Loucy (cell line): ENCODE measurements at regions not wholly inside any gene's neighbourhood (a gene's known extent, or its start where the extent isn't known, plus 50 kb on each side); places are given as distances from the start of the nearest gene placed in this dataset.

ENCODE experiments used
- H2AFZ ChIP-seq: fragments of 200-600 bp; sonication (generic); 2 replicates; pipeline ENCODE4 v1.6.0; 2016; ENCODE audit warnings: antibody characterized with exemption, mild to moderate bottlenecking, low read length, moderate library complexity
- H3F3A ChIP-seq: fragments of 200-600 bp; 2 replicates; pipeline ENCODE4 v1.6.0; 2016; ENCODE audit warnings: antibody characterized with exemption, low read depth, mild to moderate bottlenecking
- H3K27me3 ChIP-seq: fragments of 200-600 bp; sonication (generic); 2 replicates; pipeline ENCODE4 v1.6.1; 2014; ENCODE audit warnings: low read length, mild to moderate bottlenecking; ENCODE audit not compliant: insufficient read depth, poor library complexity, severe bottlenecking
- H3K36me3 ChIP-seq: fragments of 200-600 bp; sonication (generic); 2 replicates; pipeline ENCODE4 v1.6.1; 2016; ENCODE audit warnings: low read length; ENCODE audit not compliant: insufficient read depth
- H3K4me1 ChIP-seq: fragments of 200-600 bp; sonication (generic); 2 replicates; pipeline ENCODE4 v1.5.1; 2014; ENCODE audit warnings: low read length, mild to moderate bottlenecking; ENCODE audit not compliant: insufficient read depth, poor library complexity, severe bottlenecking
- H3K4me2 ChIP-seq: fragments of 200-600 bp; sonication (generic); 2 replicates; pipeline ENCODE4 v1.6.0; 2014; ENCODE audit warnings: antibody characterized with exemption, low read length, low read depth, mild to moderate bottlenecking; ENCODE audit not compliant: poor library complexity, severe bottlenecking
- H3K4me3 ChIP-seq: fragments of 200-600 bp; sonication (generic); 2 replicates; pipeline ENCODE4 v1.5.1; 2014; ENCODE audit warnings: low read length, mild to moderate bottlenecking, mixed read lengths; ENCODE audit not compliant: poor library complexity, severe bottlenecking
- H3K79me2 ChIP-seq: fragments of 200-600 bp; sonication (generic); 2 replicates; pipeline ENCODE4 v1.6.1; 2014; ENCODE audit warnings: low read length; ENCODE audit not compliant: insufficient read depth
- H3K9ac ChIP-seq: fragments of 200-600 bp; sonication (generic); 2 replicates; pipeline ENCODE4 v1.6.0; 2014; ENCODE audit warnings: mild to moderate bottlenecking, low read depth, low read length, moderate library complexity; ENCODE audit not compliant: poor library complexity, severe bottlenecking
- H3K9me2 ChIP-seq: fragments of 200-600 bp; sonication (generic); replicated peaks from 2 replicates; pipeline ENCODE4 v1.6.1; 2016; ENCODE audit warnings: low read depth, low read length, mixed read lengths
- H3K9me3 ChIP-seq: fragments of 200-600 bp; sonication (generic); 2 replicates; pipeline ENCODE4 v1.6.1; 2014; ENCODE audit warnings: mild to moderate bottlenecking, antibody characterized with exemption, low read length, low read depth; ENCODE audit not compliant: insufficient read depth
- H4K20me1 ChIP-seq: fragments of 200-600 bp; sonication (generic); 2 replicates; pipeline ENCODE4 v1.6.0; 2014; ENCODE audit warnings: antibody characterized with exemption, low read length, mild to moderate bottlenecking; ENCODE audit not compliant: insufficient read depth, poor library complexity, severe bottlenecking
- EZH2phosphoT487 ChIP-seq: fragments of 200-600 bp; IDR thresholded peaks from 2 replicates; pipeline ENCODE4 v1.6.1; 2018; ENCODE audit warnings: antibody characterized with exemption, mild to moderate bottlenecking, moderate library complexity, borderline replicate concordance
- TF ChIP-seq, protein P1 (sequence below): fragments of 200-600 bp; sonication (generic); conservative IDR thresholded peaks from 2 replicates; pipeline ENCODE4 v1.5.1; 2014; ENCODE audit warnings: mild to moderate bottlenecking, antibody characterized with exemption, low read length

DNA sequence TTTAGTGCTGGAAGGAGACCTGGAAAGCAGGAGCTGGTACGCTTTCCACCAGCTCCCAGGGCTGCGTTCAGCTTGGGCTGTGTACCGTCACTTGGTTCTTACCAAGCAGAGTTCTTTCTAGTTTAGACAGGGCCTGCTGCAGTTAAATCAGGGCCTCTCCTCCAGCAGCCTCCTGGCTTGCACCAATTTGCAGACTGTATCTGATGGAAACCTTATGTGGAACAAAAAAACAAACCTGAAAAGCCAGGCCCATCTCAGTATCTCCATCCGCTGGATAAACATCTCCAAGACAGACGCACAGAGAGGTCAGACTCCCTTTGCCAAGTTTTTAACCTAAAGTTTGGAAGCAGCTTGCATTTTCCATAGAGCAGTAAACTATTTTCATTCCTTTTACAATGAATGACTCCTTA is 288.6 kb upstream of the SORL1-AS1 start:
- Histone ChIP-seq H2AFZ (no peak overlapping the region), H3K36me3 (no peaks in the 10 kb centered on the region)

DNA sequence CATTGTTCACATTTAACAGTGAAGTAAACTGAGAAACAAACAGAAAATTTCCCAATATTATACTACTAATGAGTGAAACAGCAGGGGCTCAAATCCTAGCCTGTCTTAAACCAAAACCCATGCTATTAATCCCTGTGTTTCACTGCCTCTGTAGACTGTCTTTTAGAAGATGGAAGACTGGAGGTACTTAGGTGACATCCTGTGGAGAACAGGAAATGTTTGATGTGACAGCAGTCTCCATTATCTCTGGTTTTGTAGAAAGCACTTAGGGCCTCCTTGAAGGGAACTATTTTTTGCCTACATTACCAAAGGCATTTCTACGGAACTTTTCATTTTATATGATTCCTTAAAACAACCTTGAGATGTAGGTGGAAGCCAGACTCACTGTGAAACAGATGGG is 288.1 kb upstream of the SORL1-AS1 start:
- Histone ChIP-seq H3K9ac (no peak overlapping the region), H3K36me3 (no peaks in the 10 kb centered on the region), H3K9me3 (0 out of 2 replicates have a peak, but pooled peaks cover 5% of the 10 kb centered on the region), H3K4me1 (no peaks in the 10 kb centered on the region), H2AFZ (no peak overlapping the region), H4K20me1 (no peaks in the 10 kb centered on the region), H3F3A (no peaks in the 10 kb centered on the region), H3K4me3 (no peak overlapping the region), H3K27me3 (no peaks in the 10 kb centered on the region), H3K4me2 (no peak overlapping the region), H3K79me2 (no peaks in the 10 kb centered on the region), H3K9me2 (no peaks in the 10 kb centered on the region)
- no peak for TF ChIP-seq EZH2phosphoT487
- TF ChIP-seq, protein P1, sequence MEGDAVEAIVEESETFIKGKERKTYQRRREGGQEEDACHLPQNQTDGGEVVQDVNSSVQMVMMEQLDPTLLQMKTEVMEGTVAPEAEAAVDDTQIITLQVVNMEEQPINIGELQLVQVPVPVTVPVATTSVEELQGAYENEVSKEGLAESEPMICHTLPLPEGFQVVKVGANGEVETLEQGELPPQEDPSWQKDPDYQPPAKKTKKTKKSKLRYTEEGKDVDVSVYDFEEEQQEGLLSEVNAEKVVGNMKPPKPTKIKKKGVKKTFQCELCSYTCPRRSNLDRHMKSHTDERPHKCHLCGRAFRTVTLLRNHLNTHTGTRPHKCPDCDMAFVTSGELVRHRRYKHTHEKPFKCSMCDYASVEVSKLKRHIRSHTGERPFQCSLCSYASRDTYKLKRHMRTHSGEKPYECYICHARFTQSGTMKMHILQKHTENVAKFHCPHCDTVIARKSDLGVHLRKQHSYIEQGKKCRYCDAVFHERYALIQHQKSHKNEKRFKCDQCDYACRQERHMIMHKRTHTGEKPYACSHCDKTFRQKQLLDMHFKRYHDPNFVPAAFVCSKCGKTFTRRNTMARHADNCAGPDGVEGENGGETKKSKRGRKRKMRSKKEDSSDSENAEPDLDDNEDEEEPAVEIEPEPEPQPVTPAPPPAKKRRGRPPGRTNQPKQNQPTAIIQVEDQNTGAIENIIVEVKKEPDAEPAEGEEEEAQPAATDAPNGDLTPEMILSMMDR, result no peak

More for the DNA sequence above, 288.6 kb upstream of the SORL1-AS1 start:
- H3K27me3 ChIP-seq, result no peaks in the 10 kb centered on the region
- H3K79me2 ChIP-seq, result no peaks in the 10 kb centered on the region
- no peak overlapping the region for H3K9ac ChIP-seq
- no peaks in the 10 kb centered on the region for H3K4me1 ChIP-seq
- H3K9me3 ChIP-seq, result 0 out of 2 replicates have a peak, but pooled peaks cover 5% of the 10 kb centered on the region
- no peaks in the 10 kb centered on the region for H3F3A ChIP-seq
- H3K4me2 ChIP-seq, result no peak overlapping the region
- no peaks in the 10 kb centered on the region for H4K20me1 ChIP-seq
- no peak for TF ChIP-seq EZH2phosphoT487
- TF ChIP-seq, protein P1, result no peak
- no peak overlapping the region for H3K4me3 ChIP-seq
- H3K9me2 ChIP-seq, result no peaks in the 10 kb centered on the region

DNA sequence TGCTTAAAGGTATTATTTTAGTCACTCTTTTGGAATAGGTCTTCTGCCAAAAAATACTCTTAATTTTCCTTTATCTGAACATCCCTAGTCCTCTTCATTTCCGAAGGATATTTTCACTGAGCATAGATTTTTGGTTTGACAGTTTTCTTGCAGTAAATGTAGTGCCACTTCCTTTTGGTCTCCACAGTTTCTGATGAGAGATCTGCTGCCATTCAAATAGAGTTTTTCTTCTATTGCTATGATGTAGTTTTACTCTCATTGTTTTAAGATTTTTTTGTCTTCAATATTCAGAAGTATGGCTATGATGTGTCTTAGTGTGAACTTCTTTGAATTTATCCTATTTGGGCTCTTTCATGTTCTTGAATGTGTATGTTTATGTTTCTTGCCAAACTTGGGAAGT is 281.1 kb upstream of the SORL1-AS1 start:
- Histone ChIP-seq H4K20me1 (no peaks in the 10 kb centered on the region), H3F3A (no peaks in the 10 kb centered on the region), H2AFZ (no peak overlapping the region), H3K9ac (no peak overlapping the region), H3K27me3 (no peaks in the 10 kb centered on the region), H3K9me2 (no peaks in the 10 kb centered on the region), H3K9me3 (no peaks in the 10 kb centered on the region), H3K79me2 (no peaks in the 10 kb centered on the region), H3K36me3 (no peaks in the 10 kb centered on the region), H3K4me2 (no peak overlapping the region), H3K4me3 (no peak overlapping the region), H3K4me1 (no peaks in the 10 kb centered on the region)
- TF ChIP-seq, protein P1, result no peak
- no peak for TF ChIP-seq EZH2phosphoT487
